HEK293T (cell line): ENCODE measurements at regions not wholly inside any gene's neighbourhood (a gene's known extent, or its start where the extent isn't known, plus 50 kb on each side); places are given as distances from the start of the nearest gene placed in this dataset.
"Not testable (repeated sequence)": the region's sequence is repeated elsewhere in the genome, so short reads cannot be mapped to it uniquely, and the experiment has no call there.

Source experiments
- CTCF ChIA-PET: fragments of 350-600 bp; formaldehyde crosslinking; extraction: SDS; loops from one replicate; lab custom pipeline; 2021; ENCODE audit warnings: antibody characterized with exemption, inconsistent platforms; lab: Yijun Ruan, JAX
- POLR2A ChIA-PET: fragments of 350-600 bp; formaldehyde crosslinking; extraction: SDS; loops from one replicate; lab custom pipeline; 2020; ENCODE audit warnings: antibody characterized with exemption, inconsistent platforms; lab: Yijun Ruan, JAX
- DNase-seq: peaks from one replicate; pipeline ENCODE4 v3.0.0; 2012; ENCODE audit warnings: mixed read lengths; ENCODE audit errors: extremely low spot score
- ARNT ChIP-seq: fragments of 450-650 bp; IDR thresholded peaks from 2 replicates; pipeline ENCODE4 v1.6.1; 2017; ENCODE audit warnings: mild to moderate bottlenecking
- BHLHE40 ChIP-seq: fragments of 450-650 bp; IDR thresholded peaks from 2 replicates; pipeline ENCODE4 v1.6.1; 2016; ENCODE audit warnings: mild to moderate bottlenecking, moderate library complexity, borderline replicate concordance
- CTBP1 ChIP-seq: fragments of 450-650 bp; IDR thresholded peaks from 2 replicates; pipeline ENCODE4 v1.6.1; 2016; ENCODE audit warnings: borderline replicate concordance
- ELF4 ChIP-seq: fragments of 450-650 bp; IDR thresholded peaks from 2 replicates; pipeline ENCODE4 v1.6.1; 2017; ENCODE audit warnings: antibody characterized with exemption
- FOXA1 ChIP-seq: fragments of 450-650 bp; IDR thresholded peaks from 2 replicates; pipeline ENCODE4 v1.6.1; 2016; ENCODE audit warnings: mild to moderate bottlenecking
- FOXK2 ChIP-seq: fragments of 450-650 bp; IDR thresholded peaks from 2 replicates; pipeline ENCODE4 v1.6.1; 2016; ENCODE audit warnings: mild to moderate bottlenecking
- FOXM1 ChIP-seq: fragments of 450-650 bp; IDR thresholded peaks from 2 replicates; pipeline ENCODE4 v1.6.1; 2017; ENCODE audit warnings: mild to moderate bottlenecking, borderline replicate concordance
- HDGF ChIP-seq: fragments of 450-650 bp; IDR thresholded peaks from 2 replicates; pipeline ENCODE4 v1.6.1; 2017; ENCODE audit warnings: antibody characterized with exemption, borderline replicate concordance
- L3MBTL2 ChIP-seq: fragments of 450-650 bp; conservative IDR thresholded peaks from 2 replicates; pipeline ENCODE4 v1.6.1; 2016; ENCODE audit warnings: mild to moderate bottlenecking
- LEF1 ChIP-seq: fragments of 450-650 bp; IDR thresholded peaks from 2 replicates; pipeline ENCODE4 v1.6.1; 2017; ENCODE audit warnings: mild to moderate bottlenecking, borderline replicate concordance
- NFRKB ChIP-seq: fragments of 450-650 bp; IDR thresholded peaks from 2 replicates; pipeline ENCODE4 v1.6.1; 2016; ENCODE audit warnings: mild to moderate bottlenecking, moderate library complexity
- SP1 ChIP-seq: fragments of 450-650 bp; IDR thresholded peaks from 2 replicates; pipeline ENCODE4 v1.6.1; 2017
- SUZ12 ChIP-seq: fragments of 450-650 bp; IDR thresholded peaks from 2 replicates; pipeline ENCODE4 v1.6.1; 2016; ENCODE audit warnings: mild to moderate bottlenecking
- TARDBP ChIP-seq: fragments of 450-650 bp; IDR thresholded peaks from 2 replicates; pipeline ENCODE4 v1.6.1; 2016
- ZNF384 ChIP-seq: fragments of 450-650 bp; IDR thresholded peaks from 2 replicates; pipeline ENCODE4 v1.6.1; 2016
- TF ChIP-seq, protein P1 (sequence below): fragments of 450-650 bp; IDR thresholded peaks from 2 replicates; pipeline ENCODE4 v1.6.1; 2016

DNA sequence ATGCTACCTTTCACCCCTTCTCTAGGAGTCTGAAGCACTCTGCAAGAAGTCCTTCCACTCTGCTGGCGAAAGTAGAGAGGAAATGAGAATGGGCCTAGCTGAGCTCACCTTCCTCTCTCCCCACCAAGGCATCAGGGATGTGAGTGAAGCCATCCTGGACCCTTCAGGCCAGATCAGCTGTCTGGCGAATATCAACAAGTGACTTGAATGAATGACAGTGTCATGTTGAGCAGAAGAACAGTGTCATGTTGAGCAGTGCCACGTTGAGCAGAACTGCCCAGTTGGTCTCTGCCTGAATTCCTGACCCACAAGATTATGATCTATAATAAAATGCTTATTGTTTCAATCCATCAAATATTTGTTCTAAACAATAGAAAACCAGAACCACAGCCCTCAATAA is 166.2 kb upstream of the RFC3 start:
- CTCF ChIA-PET = no interaction called here
- TF ChIP-seq SP1 (no peak), NFRKB (no peak), ARNT (no peak), HDGF (no peak), ELF4 (no peak), FOXA1 (no peak)
- TF ChIP-seq, protein P1, sequence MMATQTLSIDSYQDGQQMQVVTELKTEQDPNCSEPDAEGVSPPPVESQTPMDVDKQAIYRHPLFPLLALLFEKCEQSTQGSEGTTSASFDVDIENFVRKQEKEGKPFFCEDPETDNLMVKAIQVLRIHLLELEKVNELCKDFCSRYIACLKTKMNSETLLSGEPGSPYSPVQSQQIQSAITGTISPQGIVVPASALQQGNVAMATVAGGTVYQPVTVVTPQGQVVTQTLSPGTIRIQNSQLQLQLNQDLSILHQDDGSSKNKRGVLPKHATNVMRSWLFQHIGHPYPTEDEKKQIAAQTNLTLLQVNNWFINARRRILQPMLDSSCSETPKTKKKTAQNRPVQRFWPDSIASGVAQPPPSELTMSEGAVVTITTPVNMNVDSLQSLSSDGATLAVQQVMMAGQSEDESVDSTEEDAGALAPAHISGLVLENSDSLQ = no peak
- POLR2A ChIA-PET = no interaction called here
- no peak for DNase-seq

DNA sequence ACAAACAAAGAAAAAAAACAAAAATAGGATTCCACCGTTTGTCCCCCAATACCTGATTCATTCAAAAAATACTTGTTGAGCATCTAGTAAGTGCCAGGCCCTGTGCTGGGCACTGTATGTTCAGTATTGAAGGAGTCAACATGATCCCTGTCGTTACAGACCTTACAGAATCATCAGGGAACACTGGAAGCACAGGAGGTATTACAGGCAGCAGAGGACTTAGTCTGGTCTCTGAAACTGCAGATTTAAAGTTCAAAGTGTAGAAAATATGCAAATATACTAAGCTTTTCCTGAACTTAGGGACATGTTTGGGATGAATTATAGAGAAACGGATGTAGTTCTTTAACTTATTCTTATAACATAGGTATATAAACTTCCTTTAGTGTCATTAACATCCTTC is 160.7 kb upstream of the RFC3 start:
- ChIA-PET POLR2A (no interaction called here), CTCF (no interaction called here)
- no peak for DNase-seq
- no peak for TF ChIP-seq L3MBTL2
- no peak for TF ChIP-seq ZNF384
- TF ChIP-seq LEF1 = no peak

DNA sequence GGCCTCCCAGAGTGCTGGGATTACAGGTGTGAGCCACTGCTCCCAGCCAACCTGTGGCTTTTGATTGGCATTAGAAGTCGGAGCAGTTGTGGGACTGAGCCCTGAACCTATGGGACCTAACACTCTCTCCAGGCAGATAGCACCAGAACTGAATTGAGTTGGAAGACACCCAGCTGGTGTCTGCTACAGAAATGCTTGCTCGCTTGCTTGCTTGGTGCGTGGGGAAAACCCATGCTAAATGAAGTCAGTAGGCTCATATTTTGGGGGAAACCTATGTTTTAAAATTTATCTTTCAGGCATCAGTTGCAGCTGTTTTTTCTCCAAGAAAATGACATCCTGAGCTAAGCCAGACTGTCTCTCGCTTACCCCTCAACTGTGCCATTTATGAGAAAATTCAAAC is 158.5 kb upstream of the RFC3 start:
- ChIA-PET CTCF (no interaction called here), POLR2A (no interaction called here)
- no peak for TF ChIP-seq FOXM1
- TF ChIP-seq, protein P1 = no peak
- no peak for TF ChIP-seq FOXK2
- no peak for TF ChIP-seq CTBP1
- TF ChIP-seq ZNF384 = no peak
- TF ChIP-seq TARDBP = no peak
- no peak for TF ChIP-seq NFRKB
- TF ChIP-seq FOXA1 = no peak
- TF ChIP-seq ELF4 = no peak
- no peak for TF ChIP-seq LEF1
- no peak for TF ChIP-seq ARNT
- DNase-seq = no peak

DNA sequence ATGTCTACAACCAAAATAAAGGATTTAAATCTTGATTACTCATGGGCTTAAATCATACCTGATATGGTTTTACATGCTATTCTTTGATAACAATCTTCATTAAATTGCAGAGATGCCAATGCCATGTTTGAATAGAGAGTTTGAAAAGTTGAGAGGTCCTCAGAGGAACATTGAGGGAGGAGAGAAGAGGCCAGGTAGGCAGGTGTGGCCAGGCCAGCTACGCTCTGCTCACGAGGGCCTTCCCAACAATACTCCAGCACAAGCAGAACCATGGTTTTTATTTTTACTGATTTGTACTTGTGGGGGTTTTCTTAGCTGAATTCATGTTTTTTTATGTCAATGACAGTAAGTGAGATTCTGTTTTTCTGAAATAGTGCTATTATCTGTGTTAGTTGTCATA is 158.1 kb upstream of the RFC3 start:
- no peak for TF ChIP-seq FOXA1
- no peak for TF ChIP-seq FOXK2
- no peak for TF ChIP-seq BHLHE40
- TF ChIP-seq ELF4 = no peak
- no peak for TF ChIP-seq CTBP1
- ChIA-PET POLR2A (no interaction called here), CTCF (no interaction called here)
- no peak for DNase-seq

DNA sequence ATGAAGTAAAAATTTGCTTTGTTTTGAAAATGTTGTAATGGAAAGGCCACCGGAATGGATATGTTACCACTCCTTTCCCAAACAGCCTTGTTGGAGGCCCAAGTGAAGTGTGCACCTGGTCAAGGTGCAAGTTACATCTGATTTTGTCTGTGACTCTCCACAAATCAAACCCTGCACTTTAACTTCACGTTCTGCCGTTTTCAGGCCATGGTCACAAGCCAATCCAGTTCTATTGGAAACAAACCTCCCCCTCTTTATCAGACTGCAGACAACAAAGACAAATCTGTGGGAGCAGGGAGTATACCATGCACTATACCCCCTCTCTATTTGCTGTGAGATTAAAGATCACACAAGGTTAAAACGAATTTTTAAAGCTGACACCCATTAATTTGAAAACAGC is 155.6 kb upstream of the RFC3 start:
- no peak for TF ChIP-seq LEF1
- DNase-seq = no peak
- CTCF ChIA-PET = no interaction called here
- POLR2A ChIA-PET = no interaction called here

DNA sequence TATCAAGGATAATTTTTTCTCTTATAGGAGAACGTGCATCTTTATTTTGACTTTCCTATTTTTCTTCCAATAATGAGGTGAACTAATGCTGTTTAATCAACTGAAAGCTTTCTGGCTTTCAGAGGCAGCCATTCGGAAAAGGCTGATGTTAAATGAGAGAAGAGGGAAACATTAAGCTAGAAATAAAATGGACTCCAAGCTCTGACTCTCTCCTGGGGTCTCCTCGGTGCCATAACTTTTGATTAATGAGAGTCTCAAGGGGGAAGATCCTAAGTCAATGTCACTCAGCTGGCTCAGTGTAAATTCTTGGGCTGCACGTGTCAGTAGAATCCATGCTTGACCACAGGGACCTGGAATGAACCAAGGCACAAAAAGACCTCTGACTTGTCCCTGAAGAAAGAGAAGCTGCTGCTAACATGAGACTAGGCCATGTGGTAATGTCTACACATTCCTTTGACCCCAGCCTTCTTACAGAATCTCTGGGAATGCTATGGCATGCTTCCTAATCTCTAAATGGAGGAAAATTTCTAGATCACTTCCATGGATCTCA is 152.2 kb upstream of the RFC3 start:
- DNase-seq = no peak
- TF ChIP-seq L3MBTL2 = no peak
- TF ChIP-seq FOXM1 = no peak
- no peak for TF ChIP-seq FOXK2
- no peak for TF ChIP-seq SP1
- TF ChIP-seq HDGF = no peak
- no peak for TF ChIP-seq FOXA1
- TF ChIP-seq TARDBP = no peak
- no peak for TF ChIP-seq ELF4
- no peak for TF ChIP-seq LEF1
- TF ChIP-seq, protein P1 = no peak
- TF ChIP-seq SUZ12 = no peak
- no peak for TF ChIP-seq BHLHE40
- TF ChIP-seq ZNF384 = no peak
- no peak for TF ChIP-seq NFRKB
- TF ChIP-seq CTBP1 = no peak
- no peak for TF ChIP-seq ARNT
- CTCF ChIA-PET = no interaction called here
- POLR2A ChIA-PET = no interaction called here

DNA sequence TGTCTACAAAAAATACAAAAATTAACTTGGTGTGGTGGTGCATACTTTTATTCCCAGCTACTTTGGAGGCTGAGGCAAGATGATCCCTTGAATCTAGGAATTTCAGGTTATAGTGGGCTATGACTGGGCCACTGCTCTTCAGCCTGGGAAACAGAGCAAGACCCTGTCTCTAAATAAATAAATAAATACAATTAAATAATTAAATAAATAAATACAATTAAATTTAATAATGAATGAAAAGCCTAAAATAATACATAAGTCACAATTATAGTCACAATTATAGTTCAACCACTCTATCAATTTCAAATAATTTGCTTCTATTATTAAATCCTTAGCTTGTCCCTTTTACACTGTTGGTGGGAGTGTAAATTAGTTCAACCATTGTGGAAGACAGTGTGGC is 146.4 kb upstream of the RFC3 start:
- DNase-seq = no peak
- ChIA-PET CTCF (no interaction called here), POLR2A (no interaction called here)
- TF ChIP-seq HDGF (no peak), FOXA1 (no peak), ZNF384 (no peak), FOXM1 (no peak), SUZ12 (no peak), ELF4 (no peak), LEF1 (no peak), BHLHE40 (no peak), TARDBP (no peak), SP1 (no peak), NFRKB (no peak), L3MBTL2 (no peak), FOXK2 (no peak), ARNT (no peak), CTBP1 (no peak)
- TF ChIP-seq, protein P1 = no peak

DNA sequence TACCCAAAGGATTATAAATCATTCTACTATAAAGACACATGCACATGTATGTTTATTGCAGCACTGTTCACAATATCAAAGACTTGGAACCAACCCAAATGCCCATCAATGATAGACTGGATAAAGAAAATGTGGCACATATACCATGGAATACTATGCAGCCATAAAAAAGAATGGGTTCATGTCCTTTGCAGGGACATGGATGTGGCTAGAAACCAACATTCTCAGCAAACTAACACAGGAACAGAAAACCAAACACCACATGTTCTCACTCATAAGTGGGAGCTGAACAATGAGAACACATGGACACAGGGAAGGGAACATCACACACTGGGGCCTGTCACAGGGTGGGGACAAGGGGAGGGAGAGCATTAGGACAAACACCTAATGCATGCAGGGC is 145.9 kb upstream of the RFC3 start:
- CTCF ChIA-PET, POLR2A ChIA-PET, DNase-seq: not testable (repeated sequence)
